GM20000 (cell line): ENCODE measurements at regions not wholly inside any gene's neighbourhood (a gene's known extent, or its start where the extent isn't known, plus 50 kb on each side); places are given as distances from the start of the nearest gene placed in this dataset.

ENCODE experiments used
- DNase-seq: peaks from one replicate; pipeline ENCODE4 v3.0.0; 2012; ENCODE audit warnings: low spot score
- TF ChIP-seq, protein P1 (sequence below): IDR thresholded peaks from 2 replicates; pipeline ENCODE4 v1.5.1; 2012; ENCODE audit warnings: mild to moderate bottlenecking, control low read depth; ENCODE audit errors: extremely low read depth, missing control alignments

DNA sequence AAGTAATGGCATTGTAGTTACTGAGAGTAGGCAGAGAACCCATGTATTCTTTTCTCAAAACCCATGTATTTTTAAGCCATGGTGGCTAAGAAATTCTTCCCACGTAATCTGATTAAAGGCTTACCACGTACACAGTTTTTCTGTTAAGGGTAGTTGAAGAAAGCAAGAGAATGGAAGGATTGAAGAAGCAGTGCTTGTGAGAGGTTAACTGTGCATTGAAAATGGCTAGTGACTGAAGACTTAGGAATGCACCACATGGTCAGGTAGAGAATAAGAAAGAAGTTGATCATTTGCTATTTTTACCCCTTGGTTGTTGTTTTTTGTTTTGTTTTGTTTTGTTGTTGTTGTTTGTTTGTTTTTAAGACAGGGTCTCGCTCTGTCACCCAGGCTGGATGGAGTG, 178.9 kb upstream of the SNX7 start:
- TF ChIP-seq, protein P1, sequence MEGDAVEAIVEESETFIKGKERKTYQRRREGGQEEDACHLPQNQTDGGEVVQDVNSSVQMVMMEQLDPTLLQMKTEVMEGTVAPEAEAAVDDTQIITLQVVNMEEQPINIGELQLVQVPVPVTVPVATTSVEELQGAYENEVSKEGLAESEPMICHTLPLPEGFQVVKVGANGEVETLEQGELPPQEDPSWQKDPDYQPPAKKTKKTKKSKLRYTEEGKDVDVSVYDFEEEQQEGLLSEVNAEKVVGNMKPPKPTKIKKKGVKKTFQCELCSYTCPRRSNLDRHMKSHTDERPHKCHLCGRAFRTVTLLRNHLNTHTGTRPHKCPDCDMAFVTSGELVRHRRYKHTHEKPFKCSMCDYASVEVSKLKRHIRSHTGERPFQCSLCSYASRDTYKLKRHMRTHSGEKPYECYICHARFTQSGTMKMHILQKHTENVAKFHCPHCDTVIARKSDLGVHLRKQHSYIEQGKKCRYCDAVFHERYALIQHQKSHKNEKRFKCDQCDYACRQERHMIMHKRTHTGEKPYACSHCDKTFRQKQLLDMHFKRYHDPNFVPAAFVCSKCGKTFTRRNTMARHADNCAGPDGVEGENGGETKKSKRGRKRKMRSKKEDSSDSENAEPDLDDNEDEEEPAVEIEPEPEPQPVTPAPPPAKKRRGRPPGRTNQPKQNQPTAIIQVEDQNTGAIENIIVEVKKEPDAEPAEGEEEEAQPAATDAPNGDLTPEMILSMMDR = no peak
- no peak for DNase-seq

DNA sequence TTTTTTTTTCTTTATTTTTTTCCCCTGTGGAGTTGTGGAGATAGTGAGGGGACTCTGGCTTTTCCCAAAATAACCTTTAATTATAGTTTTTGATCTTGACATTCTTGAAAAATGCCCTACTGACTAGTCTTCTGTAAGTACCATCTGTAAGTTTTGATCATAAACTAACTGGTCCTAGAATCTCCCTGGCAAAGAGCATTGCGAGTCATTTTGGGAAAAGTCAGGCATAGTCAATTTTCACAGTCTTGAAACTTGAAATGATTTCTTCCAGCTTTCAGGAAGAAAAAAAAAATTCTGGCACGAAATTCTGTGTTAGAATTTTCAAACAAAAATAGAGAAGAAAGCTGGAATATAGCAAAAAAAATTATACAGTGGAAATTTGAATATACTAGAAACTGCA, 181.2 kb upstream of the SNX7 start:
- TF ChIP-seq, protein P1 = no peak
- DNase-seq = no peak

- TF ChIP-seq, protein P1 = no peak
- DNase-seq = no peak
These were observed 183.4 kb upstream of the SNX7 start for GRCh38 chr1:98478121-98478520.

GRCh38 chr1:98472878-98473277, 188.6 kb upstream of the SNX7 start:
- no peak for DNase-seq
- TF ChIP-seq, protein P1 = no peak

- TF ChIP-seq, protein P1 = no peak
These were observed 189.9 kb upstream of the SNX7 start for GRCh38 chr1:98471633-98472032.

GRCh38 chr1:98468111-98468717, 193.3 kb upstream of the SNX7 start:
- TF ChIP-seq, protein P1 = peak; percentile 21
- DNase-seq = peak; percentile 3

More at GRCh38 chr1:98471633-98472032, 189.9 kb upstream of the SNX7 start:
- DNase-seq = no peak

DNA sequence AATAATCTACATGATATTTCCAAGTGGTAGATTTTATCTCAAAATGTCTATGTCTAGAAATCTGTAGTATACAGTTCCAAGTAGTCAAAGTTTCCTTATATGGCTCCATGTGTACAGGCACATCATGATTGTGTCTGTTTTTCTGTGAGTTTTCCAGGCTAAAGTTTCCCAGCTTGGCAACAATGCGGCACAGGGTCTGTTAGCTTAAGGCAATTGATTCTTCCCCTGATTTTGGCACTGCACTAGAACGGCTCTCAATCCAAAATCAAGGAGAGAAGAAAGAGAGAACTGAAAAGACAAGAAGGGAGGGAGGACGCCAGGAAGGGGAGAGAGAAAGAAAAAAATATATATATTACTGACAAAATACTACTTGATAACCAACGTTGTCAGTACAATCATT, 193.9 kb upstream of the SNX7 start:
- DNase-seq = no peak
- TF ChIP-seq, protein P1 = no peak
